ENCODE measurements at regions not wholly inside any gene's neighbourhood (a gene's known extent, or its start where the extent isn't known, plus 50 kb on each side); places are given as distances from the start of the nearest gene placed in this dataset.

DNA sequence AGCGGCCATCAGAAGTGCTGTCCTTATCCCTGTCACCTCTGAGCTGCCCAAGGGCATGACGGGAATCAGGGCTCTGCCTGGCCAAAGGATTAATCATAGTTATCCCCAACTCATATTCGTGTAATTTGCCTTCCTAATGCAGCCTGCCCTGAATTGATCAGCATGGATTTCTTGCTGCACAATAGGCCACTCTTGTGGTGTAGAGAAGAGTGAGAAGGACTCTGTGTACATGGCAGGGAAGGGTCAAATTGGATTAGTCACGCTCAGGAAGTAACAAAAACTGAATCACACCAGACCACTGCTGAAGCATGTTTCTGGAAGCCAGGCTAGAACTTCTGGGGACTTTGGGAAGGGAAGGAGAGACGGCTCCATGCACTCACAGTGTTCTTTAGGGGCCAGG is 227.0 kb downstream of the BUB3 start:
- DNase-seq (ENCODE audit: low spot score in 2 of 2), result no peak
- 68 to 69% methylated on average over 5 of the region's 5 CpGs for WGBS, 2 donors
- no peak overlapping the region for H3K4me3 ChIP-seq (ENCODE audit: low read depth, poor library complexity, severe bottlenecking)
- intact Hi-C loops (cut with DNase I; ENCODE audit: low total_unique reads), result loop anchor here (5.0 kb wide), 1 partner anchor 249 kb away; no protein-coding TSS in a partner anchor
- TF ChIP-seq, protein P1, sequence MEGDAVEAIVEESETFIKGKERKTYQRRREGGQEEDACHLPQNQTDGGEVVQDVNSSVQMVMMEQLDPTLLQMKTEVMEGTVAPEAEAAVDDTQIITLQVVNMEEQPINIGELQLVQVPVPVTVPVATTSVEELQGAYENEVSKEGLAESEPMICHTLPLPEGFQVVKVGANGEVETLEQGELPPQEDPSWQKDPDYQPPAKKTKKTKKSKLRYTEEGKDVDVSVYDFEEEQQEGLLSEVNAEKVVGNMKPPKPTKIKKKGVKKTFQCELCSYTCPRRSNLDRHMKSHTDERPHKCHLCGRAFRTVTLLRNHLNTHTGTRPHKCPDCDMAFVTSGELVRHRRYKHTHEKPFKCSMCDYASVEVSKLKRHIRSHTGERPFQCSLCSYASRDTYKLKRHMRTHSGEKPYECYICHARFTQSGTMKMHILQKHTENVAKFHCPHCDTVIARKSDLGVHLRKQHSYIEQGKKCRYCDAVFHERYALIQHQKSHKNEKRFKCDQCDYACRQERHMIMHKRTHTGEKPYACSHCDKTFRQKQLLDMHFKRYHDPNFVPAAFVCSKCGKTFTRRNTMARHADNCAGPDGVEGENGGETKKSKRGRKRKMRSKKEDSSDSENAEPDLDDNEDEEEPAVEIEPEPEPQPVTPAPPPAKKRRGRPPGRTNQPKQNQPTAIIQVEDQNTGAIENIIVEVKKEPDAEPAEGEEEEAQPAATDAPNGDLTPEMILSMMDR (IDR thresholded peaks at IDR 0.05), result no peak
- TF ChIP-seq POLR2A (IDR thresholded peaks at IDR 0.05), result no peak

DNA sequence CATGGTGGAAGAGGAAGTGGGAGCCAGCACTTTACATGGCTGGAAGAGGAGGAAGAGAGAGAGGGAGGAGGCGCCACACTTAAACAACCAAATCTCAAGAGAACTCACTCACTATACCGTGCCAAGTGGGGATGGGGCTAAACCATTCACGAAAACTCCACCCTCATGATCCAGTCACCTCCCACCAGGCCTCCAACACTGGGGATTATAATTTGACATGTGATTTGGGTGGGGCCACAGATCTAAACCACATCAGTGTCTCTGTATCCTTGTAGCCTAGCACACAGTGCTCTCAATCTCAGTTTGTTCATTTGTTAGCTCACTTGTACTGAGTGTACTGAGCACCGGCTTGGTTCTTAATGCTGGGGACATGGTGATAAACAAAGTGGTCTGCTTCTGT is 228.3 kb downstream of the BUB3 start:
- H3K4me3 ChIP-seq (ENCODE audit: low read depth, poor library complexity, severe bottlenecking), result no peak overlapping the region
- WGBS, 2 donors, result 81 to 86% methylated on average over 4 of the region's 4 CpGs
- DNase-seq (ENCODE audit: low spot score in 2 of 2), result no peak
- TF ChIP-seq, protein P1 (IDR thresholded peaks at IDR 0.05), result no peak
- intact Hi-C loops (cut with DNase I; ENCODE audit: low total_unique reads), result loop anchor here (5.0 kb wide), 1 partner anchor 250 kb away; no protein-coding TSS in a partner anchor

DNA sequence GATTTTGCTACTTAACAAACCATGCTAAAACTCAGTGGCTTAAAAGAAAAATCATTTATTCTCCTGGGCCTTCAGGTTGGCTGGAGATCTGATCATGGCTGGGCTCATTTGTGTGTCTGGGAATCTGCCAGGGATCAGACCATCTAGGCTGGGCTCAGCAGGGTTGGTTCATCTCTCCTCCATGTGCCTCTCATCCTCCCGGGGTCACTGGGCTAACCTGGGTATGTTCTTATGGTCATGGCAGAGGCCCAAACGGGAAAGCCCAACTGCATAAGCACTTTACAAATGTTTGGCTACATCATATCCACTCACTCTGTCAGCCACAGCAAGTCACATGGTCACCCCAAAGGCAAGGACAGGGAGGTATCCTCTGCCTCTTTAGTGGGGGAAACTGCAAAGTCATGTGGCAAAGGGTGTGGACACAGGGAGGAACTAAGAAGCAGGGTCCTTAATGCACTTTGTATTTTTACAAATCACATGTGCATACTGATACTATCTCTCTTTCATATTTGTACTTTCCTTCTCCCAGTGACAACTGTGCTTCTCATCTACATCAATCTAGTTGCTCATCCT is 231.4 kb downstream of the BUB3 start:
- TF ChIP-seq POLR2A (IDR thresholded peaks at IDR 0.05), result no peak
- TF ChIP-seq, protein P1 (IDR thresholded peaks at IDR 0.05), result no peak
- peak in 1 of 2 donors; percentile 50 for DNase-seq (ENCODE audit: low spot score in 2 of 2)
- intact Hi-C loops (cut with DNase I; ENCODE audit: low total_unique reads), result no loop called here
- 92 to 96% methylated on average over 2 of the region's 2 CpGs for WGBS, 2 donors
- H3K4me3 ChIP-seq (ENCODE audit: low read depth, poor library complexity, severe bottlenecking), result no peak overlapping the region

DNA sequence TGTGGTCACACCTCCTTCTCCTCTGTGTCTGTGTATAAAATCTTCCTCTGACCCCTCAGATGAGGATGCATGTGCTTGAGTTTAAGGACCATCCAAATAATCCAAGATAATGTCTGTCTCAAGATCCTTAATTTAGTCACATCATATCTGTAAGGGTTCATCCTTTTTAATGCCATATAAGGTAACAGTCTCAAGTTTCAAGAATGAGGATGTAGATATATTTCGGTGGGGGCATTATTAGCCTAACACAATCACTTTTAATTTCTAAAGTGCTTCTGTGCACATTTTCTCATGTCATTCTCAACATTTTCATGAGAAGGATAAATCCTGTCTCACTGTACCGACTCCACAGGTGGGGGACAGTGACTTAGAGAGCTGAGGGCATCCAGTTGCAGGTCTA is 235.3 kb downstream of the BUB3 start:
- TF ChIP-seq, protein P1 (IDR thresholded peaks at IDR 0.05), result no peak
- no peak for TF ChIP-seq POLR2A (IDR thresholded peaks at IDR 0.05)
- no peak overlapping the region for H3K4me3 ChIP-seq (ENCODE audit: low read depth, poor library complexity, severe bottlenecking)
- no peak for DNase-seq (ENCODE audit: low spot score in 2 of 2)
- intact Hi-C loops (cut with DNase I; ENCODE audit: low total_unique reads), result no loop called here
- 86 to 87% methylated on average over 2 of the region's 2 CpGs for WGBS, 2 donors

DNA sequence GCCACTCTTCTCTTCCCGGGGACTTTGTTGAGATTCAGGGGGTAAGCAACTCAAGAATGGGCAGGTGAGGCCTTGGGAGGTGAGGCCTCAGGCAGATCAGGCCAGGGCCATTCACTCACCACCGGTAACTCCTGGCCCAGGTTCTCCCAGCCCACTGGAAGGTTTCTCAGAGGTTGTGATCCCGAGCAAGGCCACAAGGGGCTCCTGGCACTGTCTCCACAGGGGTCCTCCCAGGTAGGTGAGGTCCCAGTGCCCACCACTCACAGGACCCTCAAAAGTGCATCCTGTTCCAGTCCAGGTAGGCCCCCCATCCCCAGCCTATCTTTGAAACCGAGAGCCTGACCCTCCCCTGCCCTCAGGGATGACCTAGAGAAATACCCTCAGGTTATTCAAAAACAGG is 236.1 kb downstream of the BUB3 start:
- intact Hi-C loops (cut with DNase I; ENCODE audit: low total_unique reads), result loop anchor here (10.0 kb wide), 1 partner anchor 154 kb away; no protein-coding TSS in a partner anchor
- peak in 1 of 2 donors; percentile 62 for DNase-seq (ENCODE audit: low spot score in 2 of 2)
- WGBS, 2 donors, result 80 to 89% methylated on average over 3 to 4 of the region's 4 CpGs
- TF ChIP-seq, protein P1 (IDR thresholded peaks at IDR 0.05), result no peak
- no peak for TF ChIP-seq POLR2A (IDR thresholded peaks at IDR 0.05)
- H3K4me3 ChIP-seq (ENCODE audit: low read depth, poor library complexity, severe bottlenecking), result no peak overlapping the region

DNA sequence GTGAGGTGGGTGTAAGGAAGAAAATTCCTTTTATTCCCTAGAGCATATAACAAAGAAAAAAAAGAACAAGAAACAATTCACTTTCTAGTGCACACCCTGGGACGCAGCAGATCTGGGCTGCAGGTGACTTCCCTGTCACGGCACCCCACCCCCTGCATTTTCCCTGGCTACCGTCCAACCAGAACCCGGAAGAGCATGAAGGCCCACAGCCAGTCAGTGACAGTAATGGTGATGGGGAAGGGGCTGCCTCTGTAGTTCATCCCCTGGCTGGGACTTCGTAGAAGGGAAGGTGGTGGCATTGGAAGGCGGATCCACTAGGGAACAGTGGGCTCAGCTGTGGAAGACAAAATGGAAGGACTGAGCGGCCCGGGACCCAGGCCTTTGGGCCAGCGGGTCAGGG is 236.7 kb downstream of the BUB3 start:
- TF ChIP-seq POLR2A (IDR thresholded peaks at IDR 0.05), result no peak
- TF ChIP-seq, protein P1 (IDR thresholded peaks at IDR 0.05), result no peak
- H3K4me3 ChIP-seq (ENCODE audit: low read depth, poor library complexity, severe bottlenecking), result no peak overlapping the region
- 78 to 82% methylated on average over 9 of the region's 9 CpGs for WGBS, 2 donors
- intact Hi-C loops (cut with DNase I; ENCODE audit: low total_unique reads), result loop anchor here (10.0 kb wide), 1 partner anchor 154 kb away; no protein-coding TSS in a partner anchor
- no peak for DNase-seq (ENCODE audit: low spot score in 2 of 2)

All from lower leg skin (tissue), 4 donors.